Transverse colon (tissue), 4 donors: ENCODE measurements at regions not wholly inside any gene's neighbourhood (a gene's known extent, or its start where the extent isn't known, plus 50 kb on each side); places are given as distances from the start of the nearest gene placed in this dataset.

ENCODE experiments used
- DNase-seq: peaks from one replicate; pipeline ENCODE4 v3.0.0-alpha.2; 2019
- H3K27ac ChIP-seq, 4 donors: fragments of 200-600 bp; sonication (generic); 2 replicates each; pipeline ENCODE4 v1.5.1; 2016 to 2018; ENCODE audit warnings: inconsistent platforms in 4 of 4
- H3K27me3 ChIP-seq: fragments of 200-600 bp; sonication (generic); 2 replicates; pipeline ENCODE4 v1.5.1; 2017; ENCODE audit warnings: inconsistent platforms
- H3K36me3 ChIP-seq, 4 donors: fragments of 200-600 bp; sonication (generic); 2 replicates each; pipeline ENCODE4 v1.5.1; 2017 to 2019; ENCODE audit warnings: inconsistent platforms in 4 of 4
- H3K4me1 ChIP-seq, 4 donors: fragments of 200-600 bp; sonication (generic); 2 replicates each; pipeline ENCODE4 v1.5.1; 2017 to 2020; ENCODE audit warnings: inconsistent platforms in 4 of 4
- H3K4me3 ChIP-seq, 4 donors: fragments of 200-600 bp; sonication (generic); 1 replicate in 1 of 4; 2 replicates in 3 of 4; pipeline versions ENCODE4 v1.5.1 to v1.6.1; 2017 to 2019; ENCODE audit warnings: inconsistent platforms in 4 of 4
- H3K9me3 ChIP-seq, 2 donors: fragments of 200-600 bp; sonication (generic); 2 replicates each; pipeline ENCODE4 v1.5.1; 2017 to 2019; ENCODE audit warnings: inconsistent platforms in 2 of 2
- CTCF ChIP-seq, 5 experiments: fragments of 200-600 bp in 3 of 5; fragments of 450-650 bp in 2 of 5; sonication (generic) in 3 of 5; IDR thresholded peaks; 1 replicate in 2 of 5; 2 replicates in 3 of 5; pipeline ENCODE4 v1.5.1; 2016 to 2017; ENCODE audit warnings: antibody characterized with exemption in 5 of 5, inconsistent platforms in 3 of 5, mild to moderate bottlenecking in 2 of 5, moderate library complexity in 1 of 5
- EP300 ChIP-seq: sonication (generic); formaldehyde crosslinking; IDR thresholded peaks from one replicate; pipeline ENCODE4 v1.6.1; 2017; ENCODE audit warnings: antibody characterized with exemption, low read depth
- POLR2A ChIP-seq: fragments of 450-650 bp; IDR thresholded peaks from one replicate; pipeline ENCODE4 v1.6.1; 2016; ENCODE audit warnings: antibody characterized with exemption, mild to moderate bottlenecking, moderate library complexity
- POLR2AphosphoS5 ChIP-seq, 3 donors: sonication (generic); formaldehyde crosslinking; IDR thresholded peaks; one replicate each; pipeline ENCODE4 v1.6.1; 2016; ENCODE audit warnings: antibody characterized with exemption in 3 of 3
- WGBS, 2 donors: methylation state at CpG; one replicate each; pipeline ENCODE4 v1.1.5; 2018; ENCODE audit warnings: low coverage in 1 of 2; 5-methylcytosine and 5-hydroxymethylcytosine counted together
- in situ Hi-C, 4 donors: fragments of 200-750 bp; cut with MboI; loops; one replicate each; pipeline versions ENCODE4 v1.15.0 to v1.15.1; 2017; ENCODE audit warnings: low sequenced_read_pairs in 3 of 4, low pct_ligation_motif_present in 1 of 4, low pct_unique_long_range_greater_than_20kb in 1 of 4
- intact Hi-C: fragments of 100-400 bp; cut with DNase I; formaldehyde crosslinking; loops from one replicate; pipeline ENCODE4 v1.15.1; 2023; ENCODE audit warnings: low total_unique reads

- H3K27me3 ChIP-seq, result no peaks in the 10 kb centered on the region
- H3K27ac ChIP-seq, result no peak overlapping the region
- in situ Hi-C loops (no loop called here), intact Hi-C loops (no loop called here)
- no peaks in the 10 kb centered on the region for H3K4me1 ChIP-seq
- DNase-seq, result no peak
- no peak overlapping the region for H3K4me3 ChIP-seq
- no peaks in the 10 kb centered on the region for H3K36me3 ChIP-seq
- WGBS, 2 donors, result 64 to 76% methylated on average over 5 to 10 of the region's 10 CpGs
- TF ChIP-seq POLR2A, result no peak
- TF ChIP-seq EP300, result no peak
- TF ChIP-seq POLR2AphosphoS5 (IDR thresholded peaks at IDR 0.05), result no peak
- no peak for TF ChIP-seq CTCF (IDR thresholded peaks at IDR 0.05)
- no peaks in the 10 kb centered on the region for H3K9me3 ChIP-seq
Observed at GRCh38 chr2:56754066-56754615, 570.4 kb downstream of the CCDC85A start.

GRCh38 chr2:56754627-56755026, 570.8 kb downstream of the CCDC85A start:
- H3K4me1 ChIP-seq, result no peaks in the 10 kb centered on the region
- no peaks in the 10 kb centered on the region for H3K9me3 ChIP-seq
- H3K36me3 ChIP-seq, result no peaks in the 10 kb centered on the region
- intact Hi-C loops (no loop called here), in situ Hi-C loops (no loop called here)
- H3K27me3 ChIP-seq, result no peaks in the 10 kb centered on the region
- no peak overlapping the region for H3K4me3 ChIP-seq
- DNase-seq, result no peak
- H3K27ac ChIP-seq, result no peak overlapping the region
- 50 to 52% methylated on average over 1 of the region's 1 CpG for WGBS, 2 donors
- no peak for TF ChIP-seq POLR2AphosphoS5 (IDR thresholded peaks at IDR 0.05)
- TF ChIP-seq CTCF (IDR thresholded peaks at IDR 0.05), result no peak
- TF ChIP-seq EP300, result no peak
- TF ChIP-seq POLR2A, result no peak

- Histone ChIP-seq H3K27me3 (no peaks in the 10 kb centered on the region), H3K9me3 (no peaks in the 10 kb centered on the region), H3K4me1 (no peaks in the 10 kb centered on the region), H3K36me3 (no peaks in the 10 kb centered on the region), H3K4me3 (no peak overlapping the region), H3K27ac (no peak overlapping the region)
- in situ Hi-C loops, result no loop called here
- TF ChIP-seq POLR2AphosphoS5 (IDR thresholded peaks at IDR 0.05), result no peak
- no peak for TF ChIP-seq POLR2A
- no peak for TF ChIP-seq CTCF (IDR thresholded peaks at IDR 0.05)
- no peak for TF ChIP-seq EP300
- intact Hi-C loops, result no loop called here
- WGBS, 2 donors, result 48 to 49% methylated on average over 2 of the region's 2 CpGs
- no peak for DNase-seq
Observed at GRCh38 chr2:56757884-56758545, 574.2 kb downstream of the CCDC85A start.

- H3K27me3 ChIP-seq, result no peaks in the 10 kb centered on the region
- H3K4me3 ChIP-seq, result no peak overlapping the region
- 84 to 86% methylated on average over 2 of the region's 2 CpGs for WGBS, 2 donors
- H3K4me1 ChIP-seq, result no peaks in the 10 kb centered on the region
- DNase-seq, result no peak
- intact Hi-C loops, result no loop called here
- no peaks in the 10 kb centered on the region for H3K9me3 ChIP-seq
- TF ChIP-seq POLR2A, result no peak
- TF ChIP-seq POLR2AphosphoS5 (IDR thresholded peaks at IDR 0.05), result no peak
- TF ChIP-seq EP300, result no peak
- TF ChIP-seq CTCF (IDR thresholded peaks at IDR 0.05), result no peak
- no peaks in the 10 kb centered on the region for H3K36me3 ChIP-seq
- in situ Hi-C loops, result no loop called here
- no peak overlapping the region for H3K27ac ChIP-seq
Observed at GRCh38 chr2:56763683-56764082, 579.9 kb downstream of the CCDC85A start.
